HCT116 (cell line): ENCODE measurements at regions not wholly inside any gene's neighbourhood (a gene's known extent, or its start where the extent isn't known, plus 50 kb on each side); places are given as distances from the start of the nearest gene placed in this dataset.
A peak's percentile ranks its signal among the peaks of the same experiment; 100 is the strongest.

Experiments
- ATAC-seq: fragments of 200-7000 bp; cut with Tn5 transposase; 2 replicates; pipeline ENCODE4 v1.9.1; 2020; ENCODE audit warnings: mild to moderate bottlenecking, moderate library complexity
- BruUV-seq: library from RNA; stranded (reverse); fragments of 400-500 nt; replicated peaks from 2 replicates; lab custom pipeline; 2021; lab: Mats Ljungman, UMichigan
- CTCF ChIA-PET: fragments of 300-600 bp; sonication (Branson Sonifier 250); formaldehyde crosslinking; loops from one replicate; lab custom pipeline; 2021; ENCODE audit warnings: antibody characterized with exemption; lab: Charles Lee
- POLR2A ChIA-PET: fragments of 300-600, 350-600 bp; sonication (Branson Sonifier 250); formaldehyde crosslinking; loops from one replicate; lab custom pipeline; 2021; ENCODE audit warnings: antibody characterized with exemption; lab: Charles Lee
- RAD21 ChIA-PET, 2 experiments: fragments of 300-600 bp; sonication (Branson Sonifier 250); formaldehyde crosslinking; loops; one replicate each; lab custom pipeline; 2023; ENCODE audit warnings: low total read pairs in 2 of 2; ENCODE audit not compliant: uncharacterized antibody in 2 of 2, unreplicated experiment in 2 of 2, low non-redundant PET in 1 of 2; lab: Charles Lee
- DNase-seq: peaks from one replicate; pipeline ENCODE4 v3.0.0-alpha.2; 2010; ENCODE audit warnings: low read depth, low spot score
- H2AFZ ChIP-seq: fragments of 200-600 bp; shearing (Covaris generic), sonication (generic); 2 replicates; pipeline ENCODE4 v1.6.1; 2017; ENCODE audit warnings: low read depth, mixed run types, mixed read lengths, antibody characterized with exemption, low read length; ENCODE audit not compliant: poor library complexity, severe bottlenecking
- H3K27ac ChIP-seq: 2 replicates; pipeline ENCODE4 v1.5.1; 2012; ENCODE audit warnings: low read depth, low read length
- H3K27me3 ChIP-seq: fragments of 200-600 bp; sonication (generic); 2 replicates; pipeline ENCODE4 v1.6.1; 2016; ENCODE audit warnings: mixed run types, low read length, mixed read lengths; ENCODE audit not compliant: insufficient read depth
- H3K36me3 ChIP-seq, 2 experiments: fragments of 200-500 bp in 1 of 2; fragments of 200-600 bp in 1 of 2; sonication (Bioruptor generic) in 1 of 2; sonication (generic) in 1 of 2; 2 replicates each; pipeline versions ENCODE4 v1.5.1 to v1.6.1; 2014 to 2016; ENCODE audit warnings: low read length in 2 of 2, inconsistent platforms in 1 of 2, mixed read lengths in 1 of 2, mixed run types in 1 of 2; ENCODE audit not compliant: insufficient read depth in 2 of 2, control insufficient read depth in 1 of 2
- H3K4me1 ChIP-seq, 2 experiments: fragments of 200-600 bp in 1 of 2; sonication (generic) in 1 of 2; 2 replicates each; pipeline versions ENCODE4 v1.5.1 to v1.6.1; 2012 to 2017; ENCODE audit warnings: low read length in 2 of 2, inconsistent platforms in 1 of 2, mild to moderate bottlenecking in 1 of 2, mixed read lengths in 1 of 2, mixed run types in 1 of 2, moderate library complexity in 1 of 2; ENCODE audit not compliant: insufficient read depth in 2 of 2, control insufficient read depth in 1 of 2
- H3K4me2 ChIP-seq: fragments of 200-600 bp; sonication (generic); 2 replicates; pipeline ENCODE4 v1.6.1; 2017; ENCODE audit warnings: mixed run types, low read length, mixed read lengths
- H3K4me3 ChIP-seq, 2 experiments: fragments of 200-600 bp in 1 of 2; sonication (generic) in 1 of 2; replicated peaks in 1 of 2; 2 replicates each; pipeline ENCODE4 v1.5.1; 2011 to 2016; ENCODE audit warnings: low read length in 2 of 2, control low read depth in 1 of 2, low read depth in 1 of 2, mild to moderate bottlenecking in 1 of 2, mixed read lengths in 1 of 2, mixed run types in 1 of 2
- H3K79me2 ChIP-seq: fragments of 200-600 bp; sonication (generic); 2 replicates; pipeline ENCODE4 v1.6.1; 2017; ENCODE audit warnings: mild to moderate bottlenecking, mixed run types, low read length, moderate library complexity, mixed read lengths; ENCODE audit not compliant: insufficient read depth
- H3K9ac ChIP-seq: fragments of 200-600 bp; sonication (generic); 2 replicates; pipeline ENCODE4 v1.6.1; 2016; ENCODE audit warnings: low read length, mixed read lengths
- H3K9me2 ChIP-seq: fragments of 200-600 bp; sonication (generic), shearing (Covaris generic); 2 replicates; pipeline ENCODE4 v1.6.1; 2017; ENCODE audit warnings: mixed run types, mild to moderate bottlenecking, moderate library complexity; ENCODE audit not compliant: insufficient read depth
- H3K9me3 ChIP-seq, 2 experiments: fragments of 200-500 bp in 1 of 2; fragments of 200-600 bp in 1 of 2; sonication (Bioruptor generic) in 1 of 2; sonication (generic) in 1 of 2; 2 replicates each; pipeline ENCODE4 v1.6.1; 2014 to 2017; ENCODE audit warnings: low read length in 2 of 2, mixed read lengths in 2 of 2, inconsistent platforms in 1 of 2, low read depth in 1 of 2, mild to moderate bottlenecking in 1 of 2, mixed run types in 1 of 2, moderate library complexity in 1 of 2; ENCODE audit not compliant: control insufficient read depth in 1 of 2, insufficient read depth in 1 of 2
- H4K20me1 ChIP-seq: fragments of 200-600 bp; sonication (generic), shearing (Covaris generic); 2 replicates; pipeline ENCODE4 v1.6.1; 2017; ENCODE audit warnings: mixed run types, mild to moderate bottlenecking, moderate library complexity; ENCODE audit not compliant: insufficient read depth
- FOSL1 ChIP-seq: IDR thresholded peaks from 2 replicates; pipeline ENCODE4 v1.6.1; 2012; ENCODE audit warnings: low read depth
- JUND ChIP-seq: IDR thresholded peaks from 2 replicates; pipeline ENCODE4 v1.6.1; 2012
- REST ChIP-seq: IDR thresholded peaks from 2 replicates; pipeline ENCODE4 v1.6.1; 2012; ENCODE audit warnings: low read depth
- SP1 ChIP-seq: IDR thresholded peaks from 2 replicates; pipeline ENCODE4 v1.6.1; 2012; ENCODE audit warnings: low read depth
- intact Hi-C: fragments of 100-400 bp; cut with micrococcal nuclease; formaldehyde crosslinking; loops from 2 replicates; pipeline ENCODE4 v1.10.0; 2022

GRCh38 chr5:56670916-56671315 is 144.4 kb upstream of the MAP3K1 start:
- H3K9ac ChIP-seq: no peak overlapping the region
- H3K9me3 ChIP-seq: no peaks in the 10 kb centered on the region
- no peaks in the 10 kb centered on the region for H3K79me2 ChIP-seq
- no peaks in the 10 kb centered on the region for H3K9me2 ChIP-seq
- 0 out of 2 replicates have a peak, but pooled peaks have one; percentile 32 for ATAC-seq
- peaks cover 16 to 35% of the 10 kb centered on the region in 2 experiments; a peak in 2 of 4 replicates for H3K4me1 ChIP-seq
- BruUV-seq: no TSS peak
- H3K4me2 ChIP-seq: peak overlapping the region; percentile 39
- intact Hi-C loops: no loop called here
- CTCF ChIA-PET: no interaction called here
- POLR2A ChIA-PET: no interaction called here
- no peak overlapping the region for H3K4me3 ChIP-seq
- DNase-seq: no peak
- no peak overlapping the region for H2AFZ ChIP-seq
- no peaks in the 10 kb centered on the region for H3K36me3 ChIP-seq
- RAD21 ChIA-PET: no interaction called here
- H3K27me3 ChIP-seq: no peaks in the 10 kb centered on the region
- no peak overlapping the region for H3K27ac ChIP-seq
- H4K20me1 ChIP-seq: no peaks in the 10 kb centered on the region
- TF ChIP-seq REST: no peak
- TF ChIP-seq FOSL1: peak; percentile 63
- TF ChIP-seq SP1: peak; percentile 44; the same call in 1 of the 2 replicates
- TF ChIP-seq JUND: peak; percentile 54
- TF ChIP-seq, all 23 proteins: peak for 3
